Activated gamma-delta T cell treated with anti-CD3 and anti-CD28 coated beads, Interleukin-2, amount 50 U/mL, for 16 hours (primary cell): ENCODE measurements at regions not wholly inside any gene's neighbourhood (a gene's known extent, or its start where the extent isn't known, plus 50 kb on each side); places are given as distances from the start of the nearest gene placed in this dataset.
"Not testable (repeated sequence)": the region's sequence is repeated elsewhere in the genome, so short reads cannot be mapped to it uniquely, and the experiment has no call there.

ENCODE experiments used
- DNase-seq: peaks from one replicate; pipeline ENCODE4 v3.0.0-alpha.2; 2020; ENCODE audit warnings: low read depth

- no peak for DNase-seq
Measured at GRCh38 chr6:18527836-18528743, 140.9 kb downstream of the RNF144B start.

- DNase-seq = no peak
Measured at GRCh38 chr6:18530201-18530600, 143.1 kb downstream of the RNF144B start.

GRCh38 chr6:18532139-18532538 is 145.0 kb downstream of the RNF144B start:
- no peak for DNase-seq

- no peak for DNase-seq
Measured at GRCh38 chr6:18533793-18534192, 146.6 kb downstream of the RNF144B start.

- no peak for DNase-seq
Measured at GRCh38 chr6:18536591-18537055, 149.5 kb downstream of the RNF144B start.

- DNase-seq = no peak
Measured at GRCh38 chr6:18538315-18538714, 151.2 kb downstream of the RNF144B start.

GRCh38 chr6:18543051-18543450 is 155.9 kb downstream of the RNF144B start:
- DNase-seq = no peak

- DNase-seq = not testable (repeated sequence)
Measured at GRCh38 chr6:18545142-18545541, 158.0 kb downstream of the RNF144B start.

GRCh38 chr6:18545726-18546125 is 158.6 kb downstream of the RNF144B start:
- no peak for DNase-seq

- no peak for DNase-seq
Measured at GRCh38 chr6:18550119-18550518, 163.0 kb downstream of the RNF144B start.

GRCh38 chr6:18551228-18551627 is 164.1 kb downstream of the RNF144B start:
- DNase-seq = no peak

- DNase-seq = no peak
Measured at GRCh38 chr6:18555750-18556149, 168.6 kb downstream of the RNF144B start.

GRCh38 chr6:18561037-18561750 is 174.0 kb downstream of the RNF144B start:
- DNase-seq = no peak

- no peak for DNase-seq
Measured at GRCh38 chr6:18562726-18563125, 175.6 kb downstream of the RNF144B start.

- DNase-seq = no peak
Measured at GRCh38 chr6:18564775-18565174, 177.6 kb downstream of the RNF144B start.

- DNase-seq = no peak
Measured at GRCh38 chr6:18565231-18565630, 178.1 kb downstream of the RNF144B start.

GRCh38 chr6:18567380-18567779 is 180.2 kb downstream of the RNF144B start:
- DNase-seq = no peak

GRCh38 chr6:18577491-18577890 is 190.3 kb downstream of the RNF144B start:
- DNase-seq = no peak

- no peak for DNase-seq
Measured at GRCh38 chr6:18579166-18579565, 192.0 kb downstream of the RNF144B start.

GRCh38 chr6:18579869-18580268 is 192.7 kb downstream of the RNF144B start:
- DNase-seq = no peak

GRCh38 chr6:18584372-18584771 is 197.2 kb downstream of the RNF144B start:
- no peak for DNase-seq

- no peak for DNase-seq
Measured at GRCh38 chr6:18585032-18585573, 198.0 kb downstream of the RNF144B start.

GRCh38 chr6:18586133-18586532 is 199.0 kb downstream of the RNF144B start:
- DNase-seq = no peak
